Mesenteric fat pad (tissue), 1 donor: ENCODE measurements at regions not wholly inside any gene's neighbourhood (a gene's known extent, or its start where the extent isn't known, plus 50 kb on each side); places are given as distances from the start of the nearest gene placed in this dataset.

Experiments used
- DNase-seq: peaks from one replicate; pipeline ENCODE4 v3.0.0-alpha.2; 2020; ENCODE audit warnings: low spot score
- donor health status: DM: yes; HTN: yes; CAD: no.

GRCh38 chr2:129314120-129314519 lies 665.3 kb upstream of the RAB6C start:
- no peak for DNase-seq

GRCh38 chr2:129318581-129319421 lies 660.7 kb upstream of the RAB6C start:
- no peak for DNase-seq

- no peak for DNase-seq
These were observed 660.1 kb upstream of the RAB6C start for GRCh38 chr2:129319422-129319717.

GRCh38 chr2:129320288-129320687 lies 659.2 kb upstream of the RAB6C start:
- no peak for DNase-seq

- DNase-seq = no peak
These were observed 655.1 kb upstream of the RAB6C start for GRCh38 chr2:129324349-129324748.

- no peak for DNase-seq
These were observed 654.3 kb upstream of the RAB6C start for GRCh38 chr2:129325151-129325550.

GRCh38 chr2:129329574-129329973 lies 649.9 kb upstream of the RAB6C start:
- no peak for DNase-seq

- no peak for DNase-seq
These were observed 649.0 kb upstream of the RAB6C start for GRCh38 chr2:129330504-129330903.

- no peak for DNase-seq
These were observed 647.8 kb upstream of the RAB6C start for GRCh38 chr2:129331638-129332037.

- DNase-seq = no peak
These were observed 645.3 kb upstream of the RAB6C start for GRCh38 chr2:129334128-129334527.

GRCh38 chr2:129334696-129335410 lies 644.6 kb upstream of the RAB6C start:
- DNase-seq = no peak

- DNase-seq = no peak
These were observed 643.2 kb upstream of the RAB6C start for GRCh38 chr2:129336276-129336675.

- no peak for DNase-seq
These were observed 642.4 kb upstream of the RAB6C start for GRCh38 chr2:129337076-129337475.

- DNase-seq = no peak
These were observed 633.9 kb upstream of the RAB6C start for GRCh38 chr2:129345540-129345939.

GRCh38 chr2:129347486-129348217 lies 631.8 kb upstream of the RAB6C start:
- DNase-seq = no peak

- no peak for DNase-seq
These were observed 624.8 kb upstream of the RAB6C start for GRCh38 chr2:129354631-129355030.

GRCh38 chr2:129361688-129362087 lies 617.8 kb upstream of the RAB6C start:
- no peak for DNase-seq

GRCh38 chr2:129366263-129366662 lies 613.2 kb upstream of the RAB6C start:
- no peak for DNase-seq

- DNase-seq = no peak
These were observed 612.4 kb upstream of the RAB6C start for GRCh38 chr2:129367107-129367506.

- DNase-seq = no peak
These were observed 610.0 kb upstream of the RAB6C start for GRCh38 chr2:129369437-129369836.

- no peak for DNase-seq
These were observed 605.0 kb upstream of the RAB6C start for GRCh38 chr2:129374452-129374851.
